Mesendoderm (in vitro differentiated cells): ENCODE measurements at regions not wholly inside any gene's neighbourhood (a gene's known extent, or its start where the extent isn't known, plus 50 kb on each side); places are given as distances from the start of the nearest gene placed in this dataset.

ENCODE experiments used
- DNase-seq: peaks from one replicate; pipeline ENCODE4 v3.0.0; 2013
- H2AK5ac ChIP-seq: 2 replicates; pipeline ENCODE4 v1.6.1; 2013; ENCODE audit warnings: low read length, inconsistent platforms
- H2BK120ac ChIP-seq: 2 replicates; pipeline ENCODE4 v1.6.1; 2013; ENCODE audit warnings: low read depth, mild to moderate bottlenecking, low read length, moderate library complexity, mixed read lengths
- H2BK15ac ChIP-seq: replicated peaks from 2 replicates; pipeline ENCODE4 v1.6.1; 2013; ENCODE audit warnings: low read depth, mild to moderate bottlenecking, moderate library complexity
- H2BK5ac ChIP-seq: 2 replicates; pipeline ENCODE4 v1.6.1; 2013; ENCODE audit warnings: low read length, inconsistent platforms
- H3K18ac ChIP-seq: 2 replicates; pipeline ENCODE4 v1.6.1; 2013; ENCODE audit warnings: mild to moderate bottlenecking, low read length, mixed read lengths
- H3K23ac ChIP-seq: one replicate; pipeline ENCODE4 v1.6.1; 2013; ENCODE audit warnings: low read length
- H3K27ac ChIP-seq: 2 replicates; pipeline ENCODE4 v1.5.1; 2013; ENCODE audit warnings: low read depth, mild to moderate bottlenecking, inconsistent platforms, low read length, moderate library complexity
- H3K27me3 ChIP-seq: 2 replicates; pipeline ENCODE4 v1.6.1; 2013; ENCODE audit warnings: low read length, control low read depth, mild to moderate bottlenecking, inconsistent platforms; ENCODE audit not compliant: insufficient read depth, poor library complexity
- H3K36me3 ChIP-seq: 2 replicates; pipeline ENCODE4 v1.6.1; 2013; ENCODE audit warnings: low read length, inconsistent platforms; ENCODE audit not compliant: control insufficient read depth, insufficient read depth
- H3K4ac ChIP-seq: one replicate; pipeline ENCODE4 v1.6.1; 2013; ENCODE audit warnings: low read depth, mild to moderate bottlenecking, low read length, moderate library complexity
- H3K4me1 ChIP-seq: 2 replicates; pipeline ENCODE4 v1.6.1; 2013; ENCODE audit warnings: low read depth, low read length, inconsistent platforms; ENCODE audit not compliant: control insufficient read depth
- H3K4me2 ChIP-seq: 2 replicates; pipeline ENCODE4 v1.6.1; 2013; ENCODE audit warnings: low read length
- H3K4me3 ChIP-seq: 2 replicates; pipeline ENCODE4 v1.5.1; 2013; ENCODE audit warnings: mild to moderate bottlenecking, low read length
- H3K56ac ChIP-seq: one replicate; pipeline ENCODE4 v1.6.1; 2013; ENCODE audit warnings: low read length
- H3K79me1 ChIP-seq: 2 replicates; pipeline ENCODE4 v1.6.1; 2013; ENCODE audit warnings: low read length, inconsistent platforms
- H3K79me2 ChIP-seq: 2 replicates; pipeline ENCODE4 v1.6.1; 2013; ENCODE audit warnings: mild to moderate bottlenecking, low read length; ENCODE audit not compliant: control insufficient read depth, insufficient read depth
- H3K9ac ChIP-seq: 2 replicates; pipeline ENCODE4 v1.6.1; 2013; ENCODE audit warnings: low read length, inconsistent platforms
- H4K5ac ChIP-seq: one replicate; pipeline ENCODE4 v1.6.1; 2013; ENCODE audit warnings: low read length
- H4K8ac ChIP-seq: one replicate; pipeline ENCODE4 v1.6.1; 2013; ENCODE audit warnings: low read depth, mild to moderate bottlenecking, control low read depth, low read length, moderate library complexity
- WGBS: extraction: QIAGEN DNeasy Blood & Tissue Kit; methylation state at CpG from one replicate; pipeline ENCODE4 v1.1.7; 2013; ENCODE audit warnings: low lambda C conversion rate, missing lambda C conversion rate; ENCODE audit not compliant: insufficient coverage; ENCODE audit errors: extremely low coverage; 5-methylcytosine and 5-hydroxymethylcytosine counted together

DNA sequence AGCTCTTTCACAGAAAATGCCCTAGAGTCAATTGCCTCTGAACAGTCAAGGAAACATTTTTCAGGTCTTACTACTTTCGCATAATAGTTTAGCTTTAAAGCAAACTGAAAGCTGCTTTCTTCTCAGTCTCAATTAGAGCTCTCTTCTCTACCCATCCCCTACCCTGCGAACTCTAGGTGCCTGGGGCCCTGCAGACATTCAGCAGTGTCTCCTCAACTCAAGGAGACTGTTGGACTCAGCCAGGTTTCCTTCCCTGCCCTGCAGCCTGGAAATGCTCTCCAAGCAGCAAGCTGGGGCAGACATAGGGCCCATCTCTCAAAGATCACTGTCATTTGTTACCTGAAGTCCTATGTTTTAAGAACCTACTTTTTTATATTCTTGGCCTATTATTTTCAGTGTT, 312.5 kb upstream of the PRICKLE1 start:
- H3K56ac ChIP-seq = no peak overlapping the region
- no CpG with 5 or more reads among the region's 2 CpGs for WGBS
- H4K5ac ChIP-seq = no peak overlapping the region
- no peak overlapping the region for H2BK15ac ChIP-seq
- no peak overlapping the region for H3K18ac ChIP-seq
- H2AK5ac ChIP-seq = no peak overlapping the region
- no peaks in the 10 kb centered on the region for H3K79me2 ChIP-seq
- no peak overlapping the region for H3K9ac ChIP-seq
- no peak overlapping the region for H3K23ac ChIP-seq
- no peaks in the 10 kb centered on the region for H3K79me1 ChIP-seq
- no peak overlapping the region for H3K4me3 ChIP-seq
- H3K36me3 ChIP-seq = no peaks in the 10 kb centered on the region
- H2BK5ac ChIP-seq = no peak overlapping the region
- no peaks in the 10 kb centered on the region for H3K27me3 ChIP-seq
- H2BK120ac ChIP-seq = no peak overlapping the region
- no peak overlapping the region for H3K4ac ChIP-seq
- H3K4me2 ChIP-seq = no peak overlapping the region
- H3K4me1 ChIP-seq = no peaks in the 10 kb centered on the region
- no peak overlapping the region for H3K27ac ChIP-seq
- DNase-seq = no peak
- no peak overlapping the region for H4K8ac ChIP-seq

DNA sequence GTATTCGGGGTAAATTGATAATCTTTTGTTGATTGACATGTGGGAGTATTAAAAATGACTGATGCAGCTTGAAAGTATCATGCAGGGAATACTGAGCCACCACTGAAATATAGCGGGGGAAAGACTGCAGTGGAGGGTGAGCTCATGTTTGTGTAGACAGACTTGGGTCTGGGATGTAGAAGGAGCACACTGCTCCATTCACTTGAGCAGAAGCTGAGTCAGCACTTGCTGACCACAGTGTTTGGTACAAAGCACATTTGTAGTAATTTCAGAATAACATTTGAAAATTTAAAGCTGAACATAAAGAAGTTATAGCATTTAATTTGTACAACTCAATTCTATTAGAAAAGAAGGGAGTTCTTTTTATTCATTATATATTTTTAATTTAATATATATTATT, 304.3 kb upstream of the PRICKLE1 start:
- no peak overlapping the region for H4K5ac ChIP-seq
- H3K4me1 ChIP-seq = peaks cover 5% of the 10 kb centered on the region
- H3K27ac ChIP-seq = no peak overlapping the region
- no peaks in the 10 kb centered on the region for H3K79me2 ChIP-seq
- H2AK5ac ChIP-seq = no peak overlapping the region
- peak overlapping the region; percentile 58 for H3K56ac ChIP-seq
- no peak overlapping the region for H3K4me2 ChIP-seq
- H3K23ac ChIP-seq = no peak overlapping the region
- H3K27me3 ChIP-seq = no peaks in the 10 kb centered on the region
- no peak for DNase-seq
- WGBS = no CpG with 5 or more reads among the region's 2 CpGs
- no peak overlapping the region for H3K18ac ChIP-seq
- H3K4ac ChIP-seq = no peak overlapping the region
- H2BK5ac ChIP-seq = peak overlapping the region; percentile 65
- H2BK15ac ChIP-seq = no peak overlapping the region
- H3K9ac ChIP-seq = no peak overlapping the region
- no peak overlapping the region for H2BK120ac ChIP-seq
- H3K4me3 ChIP-seq = no peak overlapping the region
- no peak overlapping the region for H4K8ac ChIP-seq
- no peaks in the 10 kb centered on the region for H3K79me1 ChIP-seq
- H3K36me3 ChIP-seq = no peaks in the 10 kb centered on the region

- Histone ChIP-seq H3K4me3 (no peak overlapping the region), H3K27me3 (no peaks in the 10 kb centered on the region), H2AK5ac (no peak overlapping the region), H4K5ac (no peak overlapping the region), H3K23ac (no peak overlapping the region), H2BK120ac (no peak overlapping the region), H3K36me3 (no peaks in the 10 kb centered on the region), H3K79me2 (no peaks in the 10 kb centered on the region), H3K27ac (no peak overlapping the region), H3K9ac (no peak overlapping the region), H3K56ac (no peak overlapping the region), H3K18ac (no peak overlapping the region), H3K4me2 (no peak overlapping the region), H3K4ac (no peak overlapping the region), H3K4me1 (peaks cover 5% of the 10 kb centered on the region), H2BK5ac (no peak overlapping the region), H4K8ac (no peak overlapping the region), H3K79me1 (no peaks in the 10 kb centered on the region), H2BK15ac (no peak overlapping the region)
- DNase-seq = no peak
- no CpG with 5 or more reads among the region's 4 CpGs for WGBS
Measured at GRCh38 chr12:42892702-42893551, 303.4 kb upstream of the PRICKLE1 start.

- no CpG with 5 or more reads among the region's 1 CpG for WGBS
- Histone ChIP-seq H3K4me3 (no peak overlapping the region), H3K4me2 (no peak overlapping the region), H3K79me2 (no peaks in the 10 kb centered on the region), H3K36me3 (no peaks in the 10 kb centered on the region), H3K56ac (no peak overlapping the region), H4K8ac (no peak overlapping the region), H3K79me1 (no peaks in the 10 kb centered on the region), H2BK120ac (no peak overlapping the region), H3K18ac (no peak overlapping the region), H3K4ac (no peak overlapping the region), H2BK5ac (no peak overlapping the region), H3K27ac (no peak overlapping the region), H3K23ac (no peak overlapping the region), H4K5ac (no peak overlapping the region), H3K9ac (no peak overlapping the region), H3K27me3 (no peaks in the 10 kb centered on the region), H2BK15ac (no peak overlapping the region), H3K4me1 (no peaks in the 10 kb centered on the region), H2AK5ac (no peak overlapping the region)
- DNase-seq = no peak
Measured at GRCh38 chr12:42887657-42888056, 298.1 kb upstream of the PRICKLE1 start.

- peak overlapping the region; percentile 52 for H3K4ac ChIP-seq
- no peak overlapping the region for H2AK5ac ChIP-seq
- no CpG with 5 or more reads among the region's 3 CpGs for WGBS
- no peak overlapping the region for H4K8ac ChIP-seq
- peak overlapping the region; percentile 60 for H3K18ac ChIP-seq
- peak overlapping the region; percentile 38 for H2BK120ac ChIP-seq
- no peak overlapping the region for H2BK15ac ChIP-seq
- no peaks in the 10 kb centered on the region for H3K27me3 ChIP-seq
- no peak overlapping the region for H2BK5ac ChIP-seq
- H4K5ac ChIP-seq = no peak overlapping the region
- no peak overlapping the region for H3K23ac ChIP-seq
- no peaks in the 10 kb centered on the region for H3K79me1 ChIP-seq
- no peak overlapping the region for H3K9ac ChIP-seq
- no peak overlapping the region for H3K4me3 ChIP-seq
- H3K36me3 ChIP-seq = no peaks in the 10 kb centered on the region
- DNase-seq = peak; percentile 13
- no peaks in the 10 kb centered on the region for H3K79me2 ChIP-seq
- H3K4me1 ChIP-seq = no peaks in the 10 kb centered on the region
- H3K27ac ChIP-seq = no peak overlapping the region
- no peak overlapping the region for H3K56ac ChIP-seq
- H3K4me2 ChIP-seq = no peak overlapping the region
Measured at GRCh38 chr12:42886160-42886559, 296.6 kb upstream of the PRICKLE1 start.

GRCh38 chr12:42885677-42886076, 296.1 kb upstream of the PRICKLE1 start:
- Histone ChIP-seq H3K56ac (no peak overlapping the region), H3K27me3 (no peaks in the 10 kb centered on the region), H3K23ac (no peak overlapping the region), H2BK120ac (no peak overlapping the region), H3K79me2 (no peaks in the 10 kb centered on the region), H4K8ac (no peak overlapping the region), H3K36me3 (no peaks in the 10 kb centered on the region), H3K4me3 (no peak overlapping the region), H3K79me1 (no peaks in the 10 kb centered on the region), H3K27ac (no peak overlapping the region), H3K4me1 (no peaks in the 10 kb centered on the region), H2AK5ac (no peak overlapping the region), H4K5ac (no peak overlapping the region), H2BK5ac (no peak overlapping the region), H3K18ac (no peak overlapping the region), H3K4ac (no peak overlapping the region), H2BK15ac (no peak overlapping the region), H3K9ac (no peak overlapping the region), H3K4me2 (no peak overlapping the region)
- no peak for DNase-seq
- WGBS = no CpG with 5 or more reads among the region's 2 CpGs
